Amniotic stem cell (primary cell): ENCODE measurements at regions not wholly inside any gene's neighbourhood (a gene's known extent, or its start where the extent isn't known, plus 50 kb on each side); places are given as distances from the start of the nearest gene placed in this dataset.
"Not testable (repeated sequence)": the region's sequence is repeated elsewhere in the genome, so short reads cannot be mapped to it uniquely, and the experiment has no call there.

Source experiments
- DNase-seq: peaks from one replicate; lab custom pipeline; 2025; lab: John Stamatoyannopoulos, UW

DNA sequence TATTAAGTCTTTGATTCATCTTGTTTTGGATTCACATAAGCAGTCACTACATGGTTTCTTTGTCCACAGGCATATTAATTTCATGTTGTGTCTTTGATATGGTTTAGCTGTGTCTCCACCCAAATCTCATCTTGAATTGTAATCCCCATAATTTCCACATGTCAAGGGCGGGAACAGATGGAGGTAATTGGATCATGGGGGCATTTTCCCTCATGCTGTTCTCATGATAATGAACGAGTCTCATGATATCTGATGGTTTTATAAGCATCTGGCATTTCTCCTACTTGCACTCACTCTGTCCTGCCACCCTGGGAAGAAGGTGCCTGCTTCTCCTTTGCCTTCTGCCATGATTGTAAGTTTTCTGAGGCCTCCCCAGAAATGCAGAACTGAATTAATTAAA, 1811.2 kb upstream of the PCDH10 start:
- no peak for DNase-seq

DNA sequence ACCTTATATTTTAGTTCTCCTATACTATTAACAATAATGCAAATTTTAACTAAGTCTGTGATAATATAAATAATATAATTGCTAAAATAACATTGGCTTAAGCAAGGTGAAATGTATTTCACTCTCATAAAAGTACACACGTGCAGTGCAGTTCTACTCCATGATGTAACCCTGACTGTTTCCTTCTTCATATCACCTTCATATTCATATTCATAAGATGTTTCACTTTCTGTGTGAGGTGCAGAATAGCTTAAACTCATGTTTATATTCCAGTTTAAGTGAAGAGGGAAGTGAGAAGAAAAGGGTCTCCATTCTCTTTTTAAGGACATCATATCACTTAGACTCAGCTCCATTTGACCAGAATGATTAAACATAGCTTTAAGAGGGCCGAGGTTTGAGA, 1810.0 kb upstream of the PCDH10 start:
- DNase-seq: no peak

DNA sequence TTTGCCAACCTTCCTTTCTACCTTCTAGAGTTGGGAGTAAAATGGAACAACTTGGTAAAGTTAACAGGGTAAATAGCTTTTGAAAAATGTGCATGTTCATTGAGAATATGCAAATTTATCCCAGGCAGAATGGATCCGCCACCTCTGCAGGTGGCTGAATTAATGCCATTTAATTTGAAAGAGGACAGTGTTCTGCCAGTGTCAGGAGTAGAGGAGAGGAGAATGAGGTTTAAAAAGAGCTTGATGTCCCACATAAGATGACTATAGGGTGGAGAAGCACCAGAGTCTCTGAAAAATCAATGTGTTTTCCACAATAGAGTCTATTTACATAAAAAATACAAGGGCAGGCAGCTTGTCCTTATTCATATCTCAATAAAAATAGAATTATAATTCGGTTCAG, 1804.3 kb upstream of the PCDH10 start:
- no peak for DNase-seq

DNA sequence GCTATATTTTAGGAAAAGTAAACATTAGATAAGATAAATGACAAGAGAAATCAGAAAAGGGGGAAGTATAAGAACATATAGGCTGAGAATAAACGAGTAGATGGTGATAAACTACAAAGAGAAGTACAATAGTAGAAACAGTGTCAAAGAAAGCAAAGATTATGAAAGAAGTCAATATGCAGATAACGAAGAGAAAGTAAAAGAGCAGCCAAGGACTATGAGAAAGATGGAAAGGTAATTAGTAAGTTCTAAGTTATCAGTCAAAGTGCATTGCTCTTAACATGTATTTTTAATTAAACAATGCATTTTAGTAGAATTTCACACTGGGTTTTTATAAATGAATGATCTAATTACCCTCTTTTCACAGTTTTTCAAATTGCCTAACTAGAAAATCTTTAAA, 1801.3 kb upstream of the PCDH10 start:
- no peak for DNase-seq

DNA sequence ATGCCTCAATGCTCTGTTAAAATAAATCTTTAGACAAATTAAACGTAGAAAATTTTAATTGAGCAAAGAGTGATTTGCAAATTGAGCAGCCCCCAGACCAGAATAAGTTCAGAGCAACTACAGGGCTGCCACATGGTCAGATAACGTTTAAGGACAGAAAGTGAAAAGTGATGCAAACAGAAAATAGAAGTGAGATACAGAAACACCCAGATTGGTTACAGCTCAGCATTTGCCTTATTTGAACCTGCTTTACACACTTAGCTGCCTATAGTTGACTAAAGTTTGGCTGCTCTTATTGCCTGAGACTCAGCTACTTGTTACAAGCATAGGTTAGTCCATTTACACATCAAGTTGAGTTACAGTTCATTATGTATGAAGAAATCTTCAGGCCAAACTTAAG, 1800.8 kb upstream of the PCDH10 start:
- DNase-seq: no peak

DNA sequence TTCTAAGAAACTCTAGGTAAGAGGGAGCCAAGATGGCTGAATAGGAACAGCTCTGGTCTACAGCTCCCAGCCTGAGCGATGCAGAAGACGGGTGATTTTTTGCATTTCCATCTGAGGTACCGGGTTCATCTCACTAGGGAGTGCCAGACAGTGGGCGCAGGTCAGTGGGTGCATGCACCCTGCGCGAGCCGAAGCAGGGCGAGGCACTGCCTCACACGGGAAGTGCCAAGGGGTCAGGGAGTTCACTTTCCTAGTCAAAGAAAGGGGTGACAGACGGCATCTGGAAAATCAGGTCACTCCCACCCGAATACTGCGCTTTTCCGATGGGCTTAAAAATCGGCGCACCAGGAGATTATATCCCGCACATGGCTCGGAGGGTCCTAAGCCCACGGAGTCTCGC, 1796.7 kb upstream of the PCDH10 start:
- not testable (repeated sequence) for DNase-seq

- DNase-seq: no peak
Observed at GRCh38 chr4:131366714-131367113, 1782.4 kb upstream of the PCDH10 start.

- no peak for DNase-seq
Observed at GRCh38 chr4:131367441-131367840, 1781.7 kb upstream of the PCDH10 start.

GRCh38 chr4:131370846-131371245, 1778.2 kb upstream of the PCDH10 start:
- DNase-seq: no peak

- DNase-seq: no peak
Observed at GRCh38 chr4:131381055-131381454, 1768.0 kb upstream of the PCDH10 start.

DNA sequence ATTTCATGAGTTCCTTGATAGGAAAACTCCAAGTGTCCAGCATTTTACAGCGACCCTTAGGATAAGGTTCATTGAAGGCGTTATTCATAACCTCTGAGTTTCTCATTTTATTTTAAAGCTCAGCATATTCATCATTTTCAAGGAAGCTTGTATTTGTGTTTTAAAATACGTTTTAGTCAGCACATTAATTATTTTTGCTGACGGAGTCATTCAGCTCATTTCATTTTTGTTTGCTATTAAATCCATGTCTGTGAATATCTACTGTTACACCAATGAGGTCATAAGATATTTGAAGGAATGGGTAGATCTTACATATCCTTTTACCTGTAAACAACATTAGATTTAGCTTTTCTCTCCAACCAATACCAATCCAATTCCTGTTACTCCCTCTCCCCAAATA, 1766.3 kb upstream of the PCDH10 start:
- no peak for DNase-seq

GRCh38 chr4:131388277-131388676, 1760.8 kb upstream of the PCDH10 start:
- DNase-seq: no peak

DNA sequence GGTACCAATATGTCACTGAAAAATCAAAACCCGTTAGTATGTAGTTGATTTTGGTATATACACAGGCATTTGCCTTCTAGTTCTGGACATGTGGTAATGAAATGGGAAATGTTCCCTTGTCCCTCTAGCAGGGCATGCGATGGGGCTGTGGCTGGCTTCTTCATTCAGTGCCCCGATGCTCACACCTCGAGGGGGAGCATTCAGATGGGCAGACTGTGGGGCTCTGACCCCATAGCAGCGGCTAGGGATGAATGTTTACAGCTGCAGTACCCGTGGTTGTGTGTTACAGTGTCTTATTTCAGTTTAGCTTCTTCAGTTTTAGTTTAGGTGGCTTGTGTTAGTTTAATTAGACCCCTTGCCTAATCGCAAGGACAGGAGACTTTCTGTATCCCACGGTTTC, 1741.0 kb upstream of the PCDH10 start:
- DNase-seq: no peak

DNA sequence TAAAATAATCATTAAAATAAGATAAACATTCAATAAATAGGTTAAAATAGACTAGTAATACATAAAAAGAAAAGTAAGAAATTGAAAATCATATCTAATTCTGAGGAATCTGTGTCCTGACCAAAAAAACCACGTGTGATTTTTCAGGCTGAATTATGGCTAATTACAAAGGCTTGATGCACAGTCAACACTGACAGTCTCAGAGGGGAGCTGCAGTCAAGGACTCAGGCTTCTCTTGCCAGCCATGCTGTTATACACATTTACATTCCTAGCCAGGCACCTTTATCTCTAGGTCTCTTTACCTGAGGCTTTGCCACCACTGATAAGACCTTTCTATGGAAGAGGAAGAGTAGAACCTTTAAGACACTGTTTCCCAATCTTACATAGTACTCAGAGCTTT, 1737.7 kb upstream of the PCDH10 start:
- no peak for DNase-seq

DNA sequence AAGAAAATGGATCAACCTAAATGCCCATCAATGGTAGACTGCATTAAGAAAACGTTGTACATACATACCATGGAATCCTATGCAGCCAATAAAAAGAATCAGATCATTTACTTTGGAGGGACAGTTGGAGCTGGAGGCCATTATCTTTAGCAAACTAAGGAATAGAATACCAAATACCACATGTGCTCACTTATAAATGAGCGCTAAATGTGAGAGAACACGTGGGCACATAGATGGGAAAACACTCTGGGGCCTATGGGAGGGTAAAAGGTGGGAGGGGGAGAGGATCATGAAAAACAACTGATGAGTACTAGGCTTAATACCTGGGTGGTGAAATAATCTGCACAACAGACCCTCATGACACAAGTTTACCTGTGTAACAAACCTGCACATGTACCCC, 1729.9 kb upstream of the PCDH10 start:
- DNase-seq: no peak

DNA sequence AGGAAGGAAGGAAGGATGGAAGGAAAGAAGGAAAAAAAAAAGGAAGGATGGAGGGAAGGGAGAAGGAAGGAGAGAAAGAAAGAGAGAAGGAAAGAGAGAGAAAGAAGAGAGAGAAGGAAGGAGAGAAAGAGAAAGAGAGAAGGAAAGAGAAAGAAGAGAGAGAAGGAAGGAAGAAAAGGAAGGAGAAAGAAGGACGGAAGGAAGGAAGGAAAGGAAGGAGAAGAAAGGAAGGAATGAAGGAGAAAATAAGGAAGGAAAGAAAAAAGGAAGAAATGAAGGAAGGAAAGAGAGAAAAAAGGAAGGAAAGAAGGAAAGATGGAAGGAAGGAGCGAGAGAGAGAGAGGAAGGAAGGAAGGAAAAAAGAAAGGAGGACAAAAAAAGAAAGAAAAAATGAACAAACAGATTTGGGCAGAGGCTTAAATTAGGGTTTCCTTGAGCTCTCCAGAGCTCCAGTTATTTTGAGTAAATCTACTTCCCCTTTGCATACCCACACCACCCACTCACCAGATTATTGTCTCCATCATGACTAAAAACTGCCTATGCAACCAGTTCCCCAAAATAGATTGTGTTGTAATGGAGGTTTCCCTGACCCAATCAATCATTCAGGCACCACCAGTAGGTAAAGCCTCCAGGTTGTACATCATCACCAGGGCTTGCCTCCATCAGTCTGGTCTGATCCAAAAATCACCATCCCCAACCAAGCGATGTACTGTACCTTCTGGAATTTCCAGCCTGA, 1722.9 kb upstream of the PCDH10 start:
- no peak for DNase-seq

DNA sequence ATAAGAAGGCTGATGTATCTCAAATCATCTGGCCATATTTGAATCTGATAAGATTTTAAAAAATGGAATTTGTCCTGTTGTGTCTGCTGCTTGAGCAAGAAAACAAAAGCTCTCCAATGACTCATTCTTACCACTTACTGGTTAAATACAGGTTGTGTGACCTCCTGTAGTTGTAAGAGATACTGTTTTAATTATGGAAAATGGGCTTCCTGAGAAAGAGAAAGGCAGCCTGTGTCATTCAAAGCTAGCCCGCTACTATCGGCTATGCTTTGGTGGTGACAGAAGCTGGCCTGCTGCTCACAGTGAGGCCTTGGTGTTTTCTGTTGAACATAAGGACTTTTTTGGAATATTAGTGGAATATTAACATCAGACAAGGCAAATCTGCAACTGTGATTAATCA, 1722.1 kb upstream of the PCDH10 start:
- DNase-seq: no peak

- no peak for DNase-seq
Observed at GRCh38 chr4:131430302-131430701, 1718.8 kb upstream of the PCDH10 start.

DNA sequence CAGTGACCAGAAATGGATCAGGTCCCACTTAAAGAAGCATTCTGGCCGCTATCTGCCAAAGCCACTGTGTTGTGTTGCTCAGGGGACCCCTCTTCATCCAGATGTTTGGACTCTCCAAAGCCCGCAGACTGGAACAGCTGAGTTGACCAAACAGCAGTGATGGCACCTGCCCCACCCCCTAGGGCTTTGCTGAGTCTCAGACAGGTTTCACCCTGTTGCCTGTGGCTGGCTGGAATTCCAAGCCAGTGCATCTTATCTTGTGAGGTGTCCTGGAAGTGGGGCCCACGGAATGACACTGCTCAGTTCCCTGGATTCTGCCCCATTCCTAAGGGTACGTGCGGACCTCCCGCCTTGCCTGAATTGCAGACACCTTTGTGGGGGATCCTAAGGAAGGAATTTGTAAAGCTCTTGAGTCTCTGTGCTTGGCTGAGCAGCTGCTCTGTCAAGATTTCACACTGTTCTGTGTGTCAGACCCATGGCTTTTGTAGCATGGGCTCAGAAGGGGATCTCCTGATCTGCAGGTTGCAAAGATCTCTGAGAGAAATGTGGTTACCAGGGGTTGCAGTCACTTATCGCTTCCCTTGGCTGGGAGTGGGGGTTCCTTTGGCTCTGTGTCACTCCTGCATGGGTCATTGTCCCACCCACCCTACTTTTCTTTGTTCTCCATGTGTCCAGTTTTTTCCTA, 1707.9 kb upstream of the PCDH10 start:
- DNase-seq: no peak

DNA sequence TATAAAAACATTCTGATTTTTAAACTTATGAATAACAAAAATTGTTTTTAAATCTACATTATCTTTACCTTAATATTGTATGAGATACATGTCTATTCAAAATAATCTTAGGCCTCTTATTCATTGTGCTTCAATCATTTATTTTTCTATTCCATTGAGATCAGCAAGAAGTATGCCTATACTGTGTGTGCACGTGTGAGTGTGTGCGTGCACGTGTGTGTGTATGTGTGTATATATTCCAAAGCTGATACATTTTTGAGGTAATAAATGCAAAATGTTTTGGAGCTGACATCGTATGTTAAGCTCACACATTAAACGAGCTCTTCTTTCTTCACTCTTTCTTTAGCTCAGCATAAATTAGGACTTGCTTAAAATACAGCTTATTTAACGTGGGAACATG, 1701.2 kb upstream of the PCDH10 start:
- no peak for DNase-seq

GRCh38 chr4:131450572-131451209, 1698.4 kb upstream of the PCDH10 start:
- DNase-seq: no peak

- no peak for DNase-seq
Observed at GRCh38 chr4:131459430-131460101, 1689.5 kb upstream of the PCDH10 start.

DNA sequence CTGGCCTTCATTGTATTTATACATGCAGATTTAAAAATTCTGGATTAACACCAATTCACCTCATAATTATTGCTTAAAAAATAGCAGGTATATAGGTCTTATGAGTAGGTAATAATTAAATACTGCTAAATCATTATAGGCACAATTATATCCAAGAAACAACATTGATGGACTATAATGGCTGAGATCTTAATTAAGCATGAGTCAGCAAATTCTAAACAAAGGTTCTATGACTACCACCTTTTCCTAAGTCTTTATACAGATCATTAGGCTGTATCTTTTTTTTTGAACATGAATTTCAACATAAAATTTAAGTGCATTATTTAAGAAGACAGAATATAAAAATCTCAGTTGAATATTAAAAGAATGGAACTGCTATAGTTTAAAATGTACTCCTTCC, 1678.7 kb upstream of the PCDH10 start:
- DNase-seq: no peak
